ENCODE measurements at regions not wholly inside any gene's neighbourhood (a gene's known extent, or its start where the extent isn't known, plus 50 kb on each side); places are given as distances from the start of the nearest gene placed in this dataset.

GRCh38 chr5:110017854-110018253 is 328.1 kb downstream of the MAN2A1 start:
- TF ChIP-seq CTCF (IDR thresholded peaks at IDR 0.05) (no peak), POLR2A (IDR thresholded peaks at IDR 0.05) (no peak)

All from adrenal gland (tissue), 5 donors.